Coronary artery (tissue), 2 donors: ENCODE measurements at regions not wholly inside any gene's neighbourhood (a gene's known extent, or its start where the extent isn't known, plus 50 kb on each side); places are given as distances from the start of the nearest gene placed in this dataset.

Experiments
- DNase-seq: peaks from one replicate; pipeline ENCODE4 v3.0.0-alpha.2; 2017; ENCODE audit warnings: low spot score
- H3K27ac ChIP-seq, 2 donors: fragments of 200-600 bp; sonication (generic); one replicate each; pipeline ENCODE4 v1.5.1; 2016 to 2019
- H3K4me3 ChIP-seq: fragments of 200-600 bp; sonication (generic); 2 replicates; pipeline ENCODE4 v1.5.1; 2016; ENCODE audit warnings: mild to moderate bottlenecking, moderate library complexity
- CTCF ChIP-seq: fragments of 200-600 bp; sonication (generic); IDR thresholded peaks from one replicate; pipeline ENCODE4 v1.5.1; 2019; ENCODE audit warnings: antibody characterized with exemption

- H3K27ac ChIP-seq: no peak overlapping the region
- H3K4me3 ChIP-seq: no peak overlapping the region
- TF ChIP-seq CTCF: no peak
- no peak for DNase-seq
Observed at GRCh38 chr15:91783008-91783407, 70.5 kb upstream of the SLCO3A1 start.

GRCh38 chr15:91783451-91783850 is 70.1 kb upstream of the SLCO3A1 start:
- TF ChIP-seq CTCF: no peak
- DNase-seq: no peak
- no peak overlapping the region for H3K27ac ChIP-seq
- H3K4me3 ChIP-seq: no peak overlapping the region

GRCh38 chr15:91784973-91785709 is 68.4 kb upstream of the SLCO3A1 start:
- Histone ChIP-seq H3K4me3 (no peak overlapping the region), H3K27ac (no peak overlapping the region)
- no peak for TF ChIP-seq CTCF
- DNase-seq: no peak

- H3K27ac ChIP-seq: no peak overlapping the region
- DNase-seq: no peak
- no peak for TF ChIP-seq CTCF
- H3K4me3 ChIP-seq: no peak overlapping the region
Observed at GRCh38 chr15:91787198-91787597, 66.3 kb upstream of the SLCO3A1 start.

GRCh38 chr15:91789136-91789535 is 64.4 kb upstream of the SLCO3A1 start:
- Histone ChIP-seq H3K27ac (no peak overlapping the region), H3K4me3 (no peak overlapping the region)
- DNase-seq: no peak
- TF ChIP-seq CTCF: no peak

GRCh38 chr15:91790836-91791235 is 62.7 kb upstream of the SLCO3A1 start:
- no peak overlapping the region for H3K27ac ChIP-seq
- H3K4me3 ChIP-seq: no peak overlapping the region
- DNase-seq: no peak
- no peak for TF ChIP-seq CTCF

GRCh38 chr15:91793771-91794170 is 59.7 kb upstream of the SLCO3A1 start:
- no peak for TF ChIP-seq CTCF
- no peak for DNase-seq
- Histone ChIP-seq H3K27ac (no peak overlapping the region), H3K4me3 (no peak overlapping the region)
